ENCODE measurements at regions not wholly inside any gene's neighbourhood (a gene's known extent, or its start where the extent isn't known, plus 50 kb on each side); places are given as distances from the start of the nearest gene placed in this dataset.

DNA sequence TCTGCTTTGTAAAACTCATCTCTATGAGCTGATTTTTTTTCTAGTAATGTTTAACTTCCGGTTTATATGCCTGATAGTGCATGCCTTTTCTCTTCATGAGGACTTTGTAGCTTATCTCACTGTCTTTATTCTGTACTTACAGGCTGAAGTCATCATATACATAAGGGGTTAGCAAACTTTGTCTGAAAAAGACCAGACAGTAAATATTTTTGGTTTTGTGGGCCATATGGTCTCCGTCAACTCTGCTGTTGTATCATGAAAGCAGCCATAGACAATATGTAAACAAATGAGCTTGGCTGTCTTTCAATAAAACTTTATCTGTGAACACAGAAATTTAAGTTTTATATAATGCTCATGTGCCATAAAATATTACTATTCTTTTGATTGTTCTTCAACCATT lies 172.1 kb downstream of the GXYLT1 start:
- Mint-ChIP-seq H3K9me3 (peaks cover 0 to 2% (median 0%) of the 10 kb centered on the region in 9 donors), H3K27ac (no peak overlapping the region), H3K27me3 (no peaks in the 10 kb centered on the region), H3K36me3 (no peaks in the 10 kb centered on the region), H3K4me3 (no peak overlapping the region), H3K4me1 (no peaks in the 10 kb centered on the region)
- DNase-seq (no peak), ATAC-seq (no peak)
- POLR2A ChIA-PET: no interaction called here

DNA sequence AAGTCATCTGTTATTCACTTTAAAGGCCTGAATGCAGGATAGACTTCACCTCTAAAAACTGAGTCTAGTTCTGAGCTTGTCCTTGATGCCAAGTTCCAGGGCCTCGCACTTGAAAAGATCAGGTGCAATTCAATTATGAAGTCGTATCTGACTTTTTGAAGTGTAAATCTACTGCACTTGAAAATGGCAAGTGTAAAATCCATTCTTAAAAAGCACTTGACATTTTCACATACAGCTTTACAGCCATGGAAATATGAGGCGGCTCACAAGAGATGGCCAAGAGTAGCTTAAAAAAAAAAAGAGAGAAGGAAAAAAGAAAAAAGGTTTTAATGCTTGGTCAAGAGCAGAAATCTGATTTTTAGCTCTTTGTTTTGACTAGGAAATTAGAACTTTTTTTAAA lies 172.5 kb downstream of the GXYLT1 start:
- H3K27ac Mint-ChIP-seq: no peak overlapping the region
- no peaks in the 10 kb centered on the region for H3K4me1 Mint-ChIP-seq
- no peaks in the 10 kb centered on the region for H3K36me3 Mint-ChIP-seq
- peaks cover 0 to 2% (median 0%) of the 10 kb centered on the region in 9 donors for H3K9me3 Mint-ChIP-seq
- no peak for ATAC-seq
- no peaks in the 10 kb centered on the region for H3K27me3 Mint-ChIP-seq
- POLR2A ChIA-PET: no interaction called here
- DNase-seq: no peak
- no peak overlapping the region for H3K4me3 Mint-ChIP-seq

DNA sequence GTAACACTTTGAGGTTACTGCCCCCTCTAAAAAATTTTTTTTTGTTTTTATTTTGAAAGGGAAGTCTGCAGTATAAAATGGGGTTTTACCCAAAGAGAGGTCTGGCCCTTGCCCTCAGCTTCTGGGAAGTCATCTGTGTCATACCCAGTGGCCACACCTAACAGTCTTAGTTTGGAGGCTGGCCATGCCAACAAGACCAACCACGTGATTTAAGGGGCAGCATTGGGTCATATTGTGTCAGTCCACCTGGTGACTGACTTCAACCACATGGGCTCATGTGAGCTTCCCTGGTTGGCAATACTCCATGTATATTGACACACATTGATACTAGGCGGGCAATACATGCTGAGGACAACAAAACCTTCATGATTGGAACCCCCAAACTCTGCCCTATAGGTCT lies 173.9 kb downstream of the GXYLT1 start:
- H3K36me3 Mint-ChIP-seq: no peaks in the 10 kb centered on the region
- POLR2A ChIA-PET: no interaction called here
- H3K9me3 Mint-ChIP-seq: no peaks in the 10 kb centered on the region
- ATAC-seq (no peak), DNase-seq (no peak)
- no peak overlapping the region for H3K27ac Mint-ChIP-seq
- H3K4me1 Mint-ChIP-seq: no peaks in the 10 kb centered on the region
- H3K4me3 Mint-ChIP-seq: no peak overlapping the region
- H3K27me3 Mint-ChIP-seq: no peaks in the 10 kb centered on the region

DNA sequence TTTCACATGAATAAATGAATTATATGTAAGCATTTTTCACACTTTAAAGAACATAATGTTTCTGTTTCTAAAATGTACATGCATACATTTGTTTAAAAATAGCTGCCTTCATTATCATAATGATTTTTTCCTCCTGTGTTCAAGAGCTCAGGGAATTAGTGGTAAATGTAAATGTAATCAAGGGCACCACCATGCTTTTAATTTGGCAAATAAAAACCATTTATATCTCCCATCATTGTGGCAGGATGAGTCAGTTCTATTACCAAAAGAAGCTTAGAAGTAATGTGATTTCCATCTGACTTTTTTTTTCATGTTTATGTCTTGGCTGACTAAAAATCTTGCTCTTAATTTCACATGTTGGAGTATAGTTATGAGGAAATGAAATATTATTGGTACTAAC lies 176.1 kb downstream of the GXYLT1 start:
- Mint-ChIP-seq H3K27me3 (peaks cover 0 to 10% (median 3%) of the 10 kb centered on the region in 5 donors), H3K27ac (no peak overlapping the region), H3K4me1 (no peaks in the 10 kb centered on the region), H3K9me3 (no peaks in the 10 kb centered on the region), H3K36me3 (no peaks in the 10 kb centered on the region), H3K4me3 (no peak overlapping the region)
- ATAC-seq (no peak), DNase-seq (no peak)
- POLR2A ChIA-PET: no interaction called here

DNA sequence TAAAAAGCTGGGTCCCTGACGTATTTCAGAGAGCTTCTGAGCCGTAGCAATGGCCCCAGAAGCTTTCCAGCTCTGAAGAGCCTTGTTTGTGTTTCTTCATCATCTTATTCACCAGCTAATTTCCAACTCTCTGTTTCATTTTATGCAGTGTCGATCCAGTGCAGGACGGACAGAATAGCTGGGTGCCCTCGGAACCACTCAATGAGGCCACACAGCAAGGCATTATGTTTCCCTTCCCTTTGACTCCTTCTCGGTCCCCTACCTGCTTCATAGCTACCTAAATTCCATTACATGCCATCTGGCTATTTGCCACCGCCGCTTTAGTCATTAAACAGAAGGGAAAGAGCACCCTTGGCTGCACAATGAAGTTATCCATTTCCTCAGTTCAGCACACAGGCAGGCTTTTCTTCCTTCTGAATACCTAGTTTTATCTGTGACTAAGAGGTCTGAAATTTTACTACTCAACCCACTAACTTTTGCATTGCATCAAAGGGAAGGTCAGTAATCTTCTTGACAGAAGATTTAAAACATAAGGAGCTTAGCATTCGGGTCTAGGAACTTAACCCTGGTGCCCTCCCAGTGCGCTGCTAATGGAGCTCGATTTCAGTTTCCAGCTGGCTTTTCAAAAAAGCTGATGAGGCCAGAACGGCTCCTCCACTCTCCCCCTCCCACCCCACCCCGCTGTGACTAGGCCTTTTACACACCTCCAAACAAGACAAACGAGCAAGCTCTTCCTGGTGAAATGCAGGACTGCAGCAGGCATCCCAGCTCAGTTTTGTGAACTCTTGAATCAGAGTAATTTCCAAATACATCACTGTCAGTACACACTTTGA lies 176.8 kb downstream of the GXYLT1 start:
- DNase-seq (no peak), ATAC-seq (no peak)
- Mint-ChIP-seq H3K4me3 (no peak overlapping the region), H3K9me3 (no peaks in the 10 kb centered on the region), H3K27ac (peak overlapping the region in 1 of 10 donors; percentile 32), H3K36me3 (no peaks in the 10 kb centered on the region), H3K27me3 (peaks cover 0 to 10% (median 3%) of the 10 kb centered on the region in 5 donors), H3K4me1 (no peaks in the 10 kb centered on the region)
- POLR2A ChIA-PET: no interaction called here

DNA sequence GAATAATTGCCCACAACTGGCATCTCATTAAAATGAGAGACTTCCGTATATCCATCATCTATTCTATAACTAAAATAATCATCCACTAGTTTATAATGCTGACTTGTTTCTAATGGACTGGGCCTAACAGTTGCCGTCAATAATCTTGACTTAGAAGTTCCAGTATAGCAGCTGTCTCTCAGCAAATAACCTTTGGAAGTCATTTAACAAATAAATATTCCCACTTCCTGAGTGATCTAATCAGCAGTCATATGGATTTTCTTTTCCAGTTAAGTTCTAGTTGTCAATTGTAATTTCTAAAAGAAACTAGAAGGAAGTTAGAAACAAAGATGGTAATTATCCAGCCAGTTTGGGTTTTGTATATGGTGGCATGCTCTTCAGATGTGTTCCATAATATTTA lies 177.8 kb downstream of the GXYLT1 start:
- no peaks in the 10 kb centered on the region for H3K4me1 Mint-ChIP-seq
- H3K4me3 Mint-ChIP-seq: no peak overlapping the region
- peaks cover 0 to 10% (median 3%) of the 10 kb centered on the region in 5 donors for H3K27me3 Mint-ChIP-seq
- H3K9me3 Mint-ChIP-seq: no peaks in the 10 kb centered on the region
- H3K27ac Mint-ChIP-seq: no peak overlapping the region
- ATAC-seq (no peak), DNase-seq (no peak)
- H3K36me3 Mint-ChIP-seq: no peaks in the 10 kb centered on the region
- POLR2A ChIA-PET: no interaction called here

DNA sequence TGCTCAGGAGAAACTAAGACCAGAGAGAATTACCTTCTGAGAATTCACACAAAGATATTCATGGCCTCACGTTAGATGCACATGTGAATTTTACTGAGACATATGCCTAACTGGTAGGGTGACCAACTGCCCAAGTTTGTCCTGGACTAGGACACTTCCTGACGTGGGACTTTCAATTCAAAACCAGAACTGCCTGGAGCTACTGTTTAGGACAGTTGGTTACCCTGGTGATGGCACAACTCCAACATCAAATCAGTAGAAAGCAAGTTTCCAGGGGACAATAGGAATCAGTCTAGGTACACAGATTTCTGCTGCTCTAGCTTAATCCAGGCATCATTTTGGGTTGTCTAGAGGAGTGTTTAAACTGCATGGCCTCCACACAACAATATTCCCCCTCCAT lies 178.7 kb downstream of the GXYLT1 start:
- POLR2A ChIA-PET: no interaction called here
- no peak overlapping the region for H3K27ac Mint-ChIP-seq
- H3K27me3 Mint-ChIP-seq: peaks cover 0 to 10% (median 3%) of the 10 kb centered on the region in 5 donors
- ATAC-seq (no peak), DNase-seq (no peak)
- H3K4me1 Mint-ChIP-seq: no peaks in the 10 kb centered on the region
- no peaks in the 10 kb centered on the region for H3K36me3 Mint-ChIP-seq
- no peaks in the 10 kb centered on the region for H3K9me3 Mint-ChIP-seq
- H3K4me3 Mint-ChIP-seq: no peak overlapping the region

DNA sequence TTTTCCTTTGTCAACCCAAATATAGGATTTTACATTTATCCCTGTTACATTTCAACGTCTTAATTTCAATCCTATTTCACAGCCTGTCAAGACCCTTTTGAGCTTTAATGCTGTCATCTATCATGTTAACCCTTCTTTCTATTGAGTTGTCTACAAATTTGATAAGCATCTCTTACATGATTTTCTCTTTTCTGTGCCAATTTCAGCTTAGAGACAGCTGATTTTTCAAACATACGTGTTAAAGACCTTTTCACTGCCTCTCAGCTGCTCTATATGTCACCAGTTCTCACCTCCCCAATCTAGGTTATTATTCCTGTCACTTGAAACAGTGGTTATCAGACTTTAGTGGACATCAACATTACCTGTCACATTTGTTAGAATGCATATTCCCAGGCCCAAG lies 181.3 kb downstream of the GXYLT1 start:
- Mint-ChIP-seq H3K27ac (no peak overlapping the region), H3K9me3 (no peaks in the 10 kb centered on the region), H3K4me3 (no peak overlapping the region), H3K27me3 (peaks cover 0 to 10% (median 3%) of the 10 kb centered on the region in 5 donors), H3K4me1 (no peaks in the 10 kb centered on the region), H3K36me3 (no peaks in the 10 kb centered on the region)
- DNase-seq (no peak), ATAC-seq (no peak)
- POLR2A ChIA-PET: no interaction called here

DNA sequence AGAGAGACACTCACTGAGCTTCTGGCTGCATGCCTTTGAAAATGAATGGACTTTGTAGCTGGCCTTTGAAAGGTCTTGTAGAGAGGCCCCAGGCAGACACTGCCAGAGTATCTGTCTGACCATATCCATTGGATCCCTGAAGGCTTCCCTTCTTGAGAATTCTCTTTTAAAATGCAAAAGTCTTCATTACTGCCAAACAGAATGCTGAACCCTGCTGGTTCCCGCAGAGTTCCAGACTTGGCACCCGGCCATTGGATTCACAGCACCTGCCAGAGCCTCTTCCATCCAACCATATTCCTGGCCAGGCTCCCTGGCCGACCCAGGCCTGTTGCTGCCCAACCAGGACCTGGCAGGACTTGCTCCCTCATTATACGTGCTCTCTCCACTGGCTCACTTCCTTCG lies 182.5 kb downstream of the GXYLT1 start:
- no peaks in the 10 kb centered on the region for H3K36me3 Mint-ChIP-seq
- H3K4me1 Mint-ChIP-seq: no peaks in the 10 kb centered on the region
- POLR2A ChIA-PET: no interaction called here
- no peak overlapping the region for H3K27ac Mint-ChIP-seq
- H3K4me3 Mint-ChIP-seq: no peak overlapping the region
- ATAC-seq (no peak), DNase-seq (no peak)
- H3K27me3 Mint-ChIP-seq: peaks cover 0 to 10% (median 3%) of the 10 kb centered on the region in 5 donors
- no peaks in the 10 kb centered on the region for H3K9me3 Mint-ChIP-seq

DNA sequence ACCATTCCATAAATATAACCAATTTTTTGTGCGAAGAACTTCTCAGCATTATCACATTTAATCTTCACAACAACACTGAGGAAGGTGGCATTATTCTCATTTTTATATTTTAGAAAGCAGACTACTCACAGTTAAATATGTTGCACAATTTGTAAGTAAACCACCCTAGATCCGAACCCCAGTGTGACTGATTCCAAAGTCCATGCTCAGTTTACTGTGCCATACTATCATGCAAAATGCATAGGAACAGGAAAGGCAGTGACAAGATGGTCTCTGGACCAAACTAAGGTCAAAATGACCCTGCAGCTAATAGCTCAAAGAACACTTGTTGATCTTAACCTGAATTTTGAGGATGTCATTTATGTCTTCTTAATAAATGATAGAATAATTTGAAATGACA lies 185.4 kb downstream of the GXYLT1 start:
- H3K9me3 Mint-ChIP-seq: no peaks in the 10 kb centered on the region
- POLR2A ChIA-PET: no interaction called here
- no peak for DNase-seq
- no peak for ATAC-seq
- H3K4me1 Mint-ChIP-seq: no peaks in the 10 kb centered on the region
- no peak overlapping the region for H3K4me3 Mint-ChIP-seq
- no peaks in the 10 kb centered on the region for H3K27me3 Mint-ChIP-seq
- H3K36me3 Mint-ChIP-seq: no peaks in the 10 kb centered on the region
- no peak overlapping the region for H3K27ac Mint-ChIP-seq

DNA sequence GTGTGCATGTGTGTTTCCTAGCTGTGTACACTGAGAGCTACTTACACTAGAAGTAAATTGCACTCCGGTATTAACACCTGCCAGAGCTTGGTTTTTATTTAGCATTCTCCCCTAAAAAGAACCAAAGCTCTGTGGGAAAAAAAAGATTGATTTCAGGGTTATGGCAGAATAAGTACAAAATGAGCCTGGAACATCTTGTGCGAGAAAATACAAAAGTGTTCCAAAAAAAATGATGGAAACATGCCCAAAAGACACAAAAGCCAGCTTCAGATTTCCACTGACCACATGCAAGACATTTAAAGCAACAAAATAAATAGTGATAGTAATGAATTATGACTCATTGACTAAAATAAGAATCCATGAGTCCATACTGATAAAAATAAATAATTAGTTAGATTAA lies 188.3 kb downstream of the GXYLT1 start:
- POLR2A ChIA-PET: no interaction called here
- H3K4me1 Mint-ChIP-seq: no peaks in the 10 kb centered on the region
- H3K9me3 Mint-ChIP-seq: no peaks in the 10 kb centered on the region
- H3K27me3 Mint-ChIP-seq: peaks cover 0 to 5% (median 0%) of the 10 kb centered on the region in 5 donors
- DNase-seq (no peak), ATAC-seq (no peak)
- H3K4me3 Mint-ChIP-seq: no peak overlapping the region
- no peaks in the 10 kb centered on the region for H3K36me3 Mint-ChIP-seq
- H3K27ac Mint-ChIP-seq: no peak overlapping the region

DNA sequence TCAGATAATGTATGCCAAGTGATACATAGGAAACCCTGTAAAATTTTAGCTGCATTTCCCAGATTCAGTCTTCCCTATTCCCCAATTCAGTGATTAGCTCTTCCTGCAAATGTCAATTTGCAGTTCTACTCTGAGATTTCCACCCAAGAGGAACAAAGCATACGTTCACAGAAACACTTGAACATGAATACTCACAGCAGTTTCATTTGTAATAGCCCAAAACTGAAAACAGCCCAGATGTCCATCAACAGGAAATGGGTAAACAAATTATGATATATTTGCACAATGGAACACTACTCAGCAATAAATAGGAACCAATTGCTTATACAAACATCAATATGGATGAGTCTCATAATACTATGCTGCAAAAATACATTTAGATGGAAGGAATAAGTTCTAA lies 194.2 kb downstream of the GXYLT1 start:
- DNase-seq (no peak), ATAC-seq (no peak)
- Mint-ChIP-seq H3K36me3 (peaks cover 0 to 5% (median 3%) of the 10 kb centered on the region in 3 donors), H3K4me1 (no peaks in the 10 kb centered on the region), H3K4me3 (no peak overlapping the region), H3K27me3 (peaks cover 8 to 32% (median 13%) of the 10 kb centered on the region in 5 donors), H3K9me3 (peaks cover 0 to 18% (median 9%) of the 10 kb centered on the region in 9 donors), H3K27ac (no peak overlapping the region)
- POLR2A ChIA-PET: no interaction called here

DNA sequence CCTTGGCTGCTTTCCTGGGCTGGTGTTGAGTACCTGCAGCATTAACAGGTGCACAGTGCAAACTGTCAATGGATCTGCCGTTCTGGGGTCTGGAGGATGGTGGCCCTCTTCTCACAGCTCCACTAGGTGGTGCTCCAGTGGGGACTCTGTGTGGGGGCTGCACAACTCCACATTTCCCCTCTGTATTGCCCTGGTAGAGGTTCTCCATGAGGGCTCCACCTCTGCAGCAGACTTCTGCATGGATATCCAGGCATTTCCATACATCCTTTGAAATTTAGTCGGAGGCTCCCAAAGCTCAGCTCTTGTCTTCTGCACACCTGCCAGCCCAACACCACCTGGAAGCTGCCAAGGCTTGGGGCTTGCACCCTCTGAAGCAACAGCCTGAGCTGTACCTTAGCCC lies 198.6 kb downstream of the GXYLT1 start:
- DNase-seq (no peak), ATAC-seq (no peak)
- POLR2A ChIA-PET: no interaction called here
- Mint-ChIP-seq H3K4me1 (no peaks in the 10 kb centered on the region), H3K27me3 (peaks cover 6 to 62% (median 18%) of the 10 kb centered on the region in 5 donors), H3K4me3 (no peak overlapping the region), H3K27ac (no peak overlapping the region), H3K36me3 (peaks cover 0 to 9% (median 3%) of the 10 kb centered on the region in 3 donors), H3K9me3 (peaks cover 0 to 25% (median 11%) of the 10 kb centered on the region in 9 donors)

DNA sequence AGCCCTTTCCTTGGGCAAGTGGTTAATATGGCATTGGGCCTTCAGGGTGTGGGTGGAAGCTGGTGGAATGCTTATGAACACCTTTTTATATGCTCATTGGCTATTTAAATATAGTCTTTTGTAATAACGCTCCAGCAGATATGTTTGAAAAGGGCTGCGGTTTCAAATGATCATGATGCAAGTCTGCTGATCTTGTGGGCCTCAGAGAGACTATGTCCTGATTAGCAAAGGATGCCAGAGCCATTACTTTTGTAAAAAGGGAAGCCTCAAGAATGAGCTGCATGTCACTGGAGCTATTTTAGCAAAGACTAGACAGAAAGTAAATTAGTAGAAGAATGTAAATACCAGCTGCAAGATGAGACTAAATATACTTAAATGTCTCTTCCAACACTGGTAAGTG lies 200.5 kb downstream of the GXYLT1 start:
- H3K9me3 Mint-ChIP-seq: peaks cover 0 to 25% (median 11%) of the 10 kb centered on the region in 9 donors
- no peak overlapping the region for H3K4me3 Mint-ChIP-seq
- H3K36me3 Mint-ChIP-seq: peaks cover 0 to 9% (median 3%) of the 10 kb centered on the region in 3 donors
- POLR2A ChIA-PET: no interaction called here
- H3K27me3 Mint-ChIP-seq: peaks cover 6 to 53% (median 17%) of the 10 kb centered on the region in 5 donors
- H3K27ac Mint-ChIP-seq: no peak overlapping the region
- no peak for DNase-seq
- no peaks in the 10 kb centered on the region for H3K4me1 Mint-ChIP-seq
- no peak for ATAC-seq
